B cell (primary cell): ENCODE measurements at regions not wholly inside any gene's neighbourhood (a gene's known extent, or its start where the extent isn't known, plus 50 kb on each side); places are given as distances from the start of the nearest gene placed in this dataset.

Experiments used
- ATAC-seq: fragments of 200-7000 bp; cut with Tn5 transposase; one replicate; pipeline ENCODE4 v1.10.0; 2021; ENCODE audit warnings: low read depth, mild to moderate bottlenecking, moderate number of reproducible peaks, moderate library complexity
- CTCF ChIA-PET: fragments of 350-600 bp; sonication (Branson Sonifier 250); formaldehyde crosslinking; loops from one replicate; lab custom pipeline; 2021; ENCODE audit warnings: antibody characterized with exemption, inconsistent platforms; lab: Charles Lee
- POLR2A ChIA-PET: fragments of 350-600 bp; sonication (Branson Sonifier 250); formaldehyde crosslinking; loops from one replicate; lab custom pipeline; 2021; ENCODE audit warnings: antibody characterized with exemption; lab: Charles Lee
- DNase-seq: peaks from one replicate; pipeline ENCODE4 v3.0.0; 2013
- H2AFZ ChIP-seq: 2 replicates; pipeline ENCODE4 v1.6.1; 2012; ENCODE audit warnings: mild to moderate bottlenecking, low read depth, low read length; ENCODE audit not compliant: insufficient read depth, poor library complexity, severe bottlenecking
- H3K27ac ChIP-seq, 2 donors: 1 replicate in 1 of 2; 2 replicates in 1 of 2; pipeline ENCODE4 v1.5.1; 2012 to 2013; ENCODE audit warnings: low read length in 2 of 2, mild to moderate bottlenecking in 2 of 2, moderate library complexity in 1 of 2
- H3K27me3 ChIP-seq, 4 experiments: fragments of 200-600 bp in 1 of 4; sonication (generic) in 1 of 4; replicated peaks in 1 of 4; 1 replicate in 2 of 4; 2 replicates in 2 of 4; pipeline versions ENCODE4 v1.6.1 to v1.7.0; 2013 to 2016; ENCODE audit warnings: low read length in 3 of 4, mild to moderate bottlenecking in 2 of 4, mixed read lengths in 1 of 4, moderate library complexity in 1 of 4; ENCODE audit not compliant: insufficient read depth in 4 of 4, control insufficient read depth in 3 of 4; ENCODE audit errors: control extremely low read depth in 1 of 4
- H3K36me3 ChIP-seq, 2 experiments: replicated peaks in 1 of 2; 1 replicate in 1 of 2; 2 replicates in 1 of 2; pipeline versions ENCODE4 v1.6.1 to v1.7.1; 2013; ENCODE audit warnings: low read length in 1 of 2; ENCODE audit not compliant: insufficient read depth in 2 of 2, control insufficient read depth in 1 of 2; ENCODE audit errors: control extremely low read depth in 1 of 2, extremely low read depth in 1 of 2
- H3K4me1 ChIP-seq, 2 donors: fragments of 200-600 bp in 1 of 2; sonication (generic) in 1 of 2; 1 replicate in 1 of 2; 2 replicates in 1 of 2; pipeline versions ENCODE4 v1.5.1 to v1.6.1; 2013 to 2017; ENCODE audit warnings: low read length in 2 of 2; ENCODE audit not compliant: control insufficient read depth in 2 of 2, insufficient read depth in 2 of 2
- H3K4me2 ChIP-seq: replicated peaks from 2 replicates; pipeline ENCODE3; 2012; ENCODE audit warnings: mild to moderate bottlenecking, low read depth, low read length; ENCODE audit not compliant: poor library complexity, severe bottlenecking
- H3K4me3 ChIP-seq, 5 experiments: fragments of 200-600 bp in 1 of 5; sonication (generic) in 1 of 5; 1 replicate in 3 of 5; 2 replicates in 2 of 5; pipeline versions ENCODE4 v1.5.1 to v1.7.0; 2011 to 2016; ENCODE audit warnings: low read length in 4 of 5, mild to moderate bottlenecking in 4 of 5, low read depth in 2 of 5, control low read depth in 1 of 5, moderate library complexity in 1 of 5; ENCODE audit not compliant: insufficient read depth in 1 of 5; ENCODE audit errors: control extremely low read depth in 1 of 5, extremely low read depth in 1 of 5
- H3K79me2 ChIP-seq: fragments of 200-600 bp; sonication (generic); one replicate; pipeline ENCODE4 v1.6.0; 2016; ENCODE audit warnings: low read length; ENCODE audit not compliant: control insufficient read depth, insufficient read depth
- H3K9ac ChIP-seq: fragments of 200-600 bp; sonication (generic); 2 replicates; pipeline ENCODE4 v1.6.1; 2017; ENCODE audit warnings: mild to moderate bottlenecking, low read length, moderate library complexity
- H3K9me3 ChIP-seq, 3 donors: one replicate each; pipeline versions ENCODE4 v1.6.1 to v1.7.1; 2013; ENCODE audit warnings: low read length in 2 of 3; ENCODE audit not compliant: control insufficient read depth in 2 of 3, insufficient read depth in 1 of 3; ENCODE audit errors: control extremely low read depth in 1 of 3
- H4K20me1 ChIP-seq: 2 replicates; pipeline ENCODE4 v1.6.0; 2012; ENCODE audit warnings: mild to moderate bottlenecking, low read length; ENCODE audit not compliant: insufficient read depth, control insufficient read depth, poor library complexity, severe bottlenecking
- H3K27ac Mint-ChIP-seq: one replicate; pipeline ENCODE4 v1.8.0; 2021; ENCODE audit warnings: mixed read lengths
- H3K27me3 Mint-ChIP-seq: one replicate; pipeline ENCODE4 v1.8.0; 2021; ENCODE audit warnings: mixed read lengths
- H3K4me1 Mint-ChIP-seq: one replicate; pipeline ENCODE4 v1.8.0; 2021; ENCODE audit warnings: mixed read lengths
- H3K4me3 Mint-ChIP-seq: one replicate; pipeline ENCODE4 v1.8.0; 2021; ENCODE audit warnings: mixed read lengths
- H3K9me3 Mint-ChIP-seq: one replicate; pipeline ENCODE4 v1.8.0; 2022; ENCODE audit warnings: mixed read lengths; ENCODE audit not compliant: insufficient read depth
- EZH2 ChIP-seq: IDR thresholded peaks from 2 replicates; pipeline ENCODE4 v1.6.1; 2012; ENCODE audit warnings: borderline replicate concordance, low read depth, mild to moderate bottlenecking, moderate library complexity, low read length; ENCODE audit not compliant: insufficient read depth, poor library complexity, severe bottlenecking
- WGBS: methylation state at CpG from one replicate; pipeline ENCODE4 v1.1.5; 2013; ENCODE audit warnings: missing lambda C conversion rate; ENCODE audit not compliant: insufficient coverage; 5-methylcytosine and 5-hydroxymethylcytosine counted together
- intact Hi-C: fragments of 100-400 bp; cut with micrococcal nuclease; formaldehyde crosslinking; loops from one replicate; pipeline ENCODE4 v1.10.0; 2022
- TF ChIP-seq, protein P1 (sequence below): fragments of 200-600 bp; IDR thresholded peaks from one replicate; pipeline ENCODE4 v1.8.0; 2022; ENCODE audit warnings: antibody characterized with exemption, mild to moderate bottlenecking

DNA sequence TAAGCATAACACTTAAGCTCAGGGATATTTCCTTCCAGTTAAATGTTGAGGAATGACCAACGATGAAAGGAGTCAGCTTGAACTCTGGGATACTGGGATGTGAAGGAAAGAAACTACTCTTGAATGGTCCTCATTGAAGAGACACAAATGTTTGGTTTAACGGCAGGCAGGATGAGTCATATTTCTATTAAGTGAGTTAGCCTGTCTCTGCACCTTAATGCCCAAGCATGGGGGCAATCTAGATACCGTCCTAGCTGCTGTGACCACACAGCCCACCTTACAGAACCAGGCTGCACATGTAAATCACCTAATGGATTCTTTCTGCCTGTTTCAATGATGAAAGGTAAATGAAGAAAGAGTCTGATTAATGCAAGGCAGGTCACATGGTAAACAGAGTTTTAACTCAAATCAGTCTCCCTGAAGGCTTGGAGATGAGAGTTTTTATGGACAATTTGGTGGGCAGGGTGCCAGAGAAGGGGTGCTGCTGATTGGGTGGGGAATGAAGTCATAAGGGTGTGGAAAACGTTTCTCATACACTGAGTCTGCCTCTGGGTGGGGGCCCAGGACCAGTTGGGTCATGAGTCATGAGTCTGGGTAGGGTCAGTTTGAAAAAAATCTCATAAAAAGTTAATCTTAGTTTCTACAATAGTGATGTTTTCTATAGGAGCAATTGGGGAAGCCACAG is 144.6 kb upstream of the MMADHC start:
- no peak overlapping the region for H3K9ac ChIP-seq

DNA sequence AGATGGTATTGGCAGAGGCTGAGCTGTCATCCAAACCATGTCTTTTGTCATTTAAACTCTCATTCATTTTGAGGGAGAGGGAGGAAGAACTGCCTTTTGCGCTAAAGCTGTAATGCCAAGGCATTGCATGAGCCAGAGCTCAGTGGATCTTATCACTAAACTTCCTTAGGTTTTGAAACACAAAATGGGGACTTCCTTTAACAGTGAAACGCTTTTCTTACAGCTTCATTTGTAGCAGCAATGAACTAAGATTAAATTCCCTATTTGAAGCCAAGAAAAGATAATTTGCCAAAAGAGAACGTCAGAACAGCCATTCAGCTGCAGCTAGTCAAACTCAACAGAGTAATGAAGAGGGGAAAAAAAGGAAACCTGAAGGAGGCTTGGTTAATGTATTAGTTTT is 143.5 kb upstream of the MMADHC start:
- Histone ChIP-seq H3K27ac (no peak overlapping the region), H3K36me3 (no peaks in the 10 kb centered on the region), H3K4me2 (no peak overlapping the region), H3K4me3 (no peak overlapping the region), H3K9ac (no peak overlapping the region), H3K9me3 (no peaks in the 10 kb centered on the region), H2AFZ (no peak overlapping the region), H4K20me1 (no peaks in the 10 kb centered on the region), H3K79me2 (no peaks in the 10 kb centered on the region), H3K4me1 (no peaks in the 10 kb centered on the region), H3K27me3 (no peaks in the 10 kb centered on the region)
- WGBS: no CpG with 5 or more reads among the region's 3 CpGs
- ChIA-PET CTCF (interaction anchor here (1.0 kb wide), 1 partner anchor 15 kb away, joined by 3 read pairs; no protein-coding TSS in a partner anchor), POLR2A (no interaction called here)
- peaks cover 4% of the 10 kb centered on the region for H3K27me3 Mint-ChIP-seq
- TF ChIP-seq, protein P1, sequence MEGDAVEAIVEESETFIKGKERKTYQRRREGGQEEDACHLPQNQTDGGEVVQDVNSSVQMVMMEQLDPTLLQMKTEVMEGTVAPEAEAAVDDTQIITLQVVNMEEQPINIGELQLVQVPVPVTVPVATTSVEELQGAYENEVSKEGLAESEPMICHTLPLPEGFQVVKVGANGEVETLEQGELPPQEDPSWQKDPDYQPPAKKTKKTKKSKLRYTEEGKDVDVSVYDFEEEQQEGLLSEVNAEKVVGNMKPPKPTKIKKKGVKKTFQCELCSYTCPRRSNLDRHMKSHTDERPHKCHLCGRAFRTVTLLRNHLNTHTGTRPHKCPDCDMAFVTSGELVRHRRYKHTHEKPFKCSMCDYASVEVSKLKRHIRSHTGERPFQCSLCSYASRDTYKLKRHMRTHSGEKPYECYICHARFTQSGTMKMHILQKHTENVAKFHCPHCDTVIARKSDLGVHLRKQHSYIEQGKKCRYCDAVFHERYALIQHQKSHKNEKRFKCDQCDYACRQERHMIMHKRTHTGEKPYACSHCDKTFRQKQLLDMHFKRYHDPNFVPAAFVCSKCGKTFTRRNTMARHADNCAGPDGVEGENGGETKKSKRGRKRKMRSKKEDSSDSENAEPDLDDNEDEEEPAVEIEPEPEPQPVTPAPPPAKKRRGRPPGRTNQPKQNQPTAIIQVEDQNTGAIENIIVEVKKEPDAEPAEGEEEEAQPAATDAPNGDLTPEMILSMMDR: no peak
- TF ChIP-seq EZH2: no peak
- DNase-seq (no peak), ATAC-seq (no peak)
- H3K4me3 Mint-ChIP-seq: no peak overlapping the region
- intact Hi-C loops: no loop called here
- H3K4me1 Mint-ChIP-seq: no peaks in the 10 kb centered on the region
- H3K9me3 Mint-ChIP-seq: no peaks in the 10 kb centered on the region
- H3K27ac Mint-ChIP-seq: no peak overlapping the region

More for the DNA sequence above, 144.6 kb upstream of the MMADHC start:
- Mint-ChIP-seq H3K9me3 (no peaks in the 10 kb centered on the region), H3K4me1 (no peaks in the 10 kb centered on the region), H3K27ac (no peak overlapping the region), H3K4me3 (no peak overlapping the region), H3K27me3 (peaks cover 4% of the 10 kb centered on the region)
- Histone ChIP-seq H4K20me1 (no peaks in the 10 kb centered on the region), H3K79me2 (no peaks in the 10 kb centered on the region), H2AFZ (no peak overlapping the region), H3K4me2 (no peak overlapping the region), H3K9me3 (no peaks in the 10 kb centered on the region), H3K4me1 (no peaks in the 10 kb centered on the region), H3K36me3 (no peaks in the 10 kb centered on the region), H3K27me3 (no peaks in the 10 kb centered on the region), H3K27ac (no peak overlapping the region), H3K4me3 (no peak overlapping the region)
- intact Hi-C loops: no loop called here
- ATAC-seq (no peak), DNase-seq (no peak)
- WGBS: 72% methylated on average over 3 of the region's 4 CpGs
- POLR2A ChIA-PET: no interaction called here
- TF ChIP-seq EZH2: no peak
- TF ChIP-seq, protein P1: no peak
- CTCF ChIA-PET: no interaction called here
